Calu3 (cell line): ENCODE measurements at regions not wholly inside any gene's neighbourhood (a gene's known extent, or its start where the extent isn't known, plus 50 kb on each side); places are given as distances from the start of the nearest gene placed in this dataset.

Source experiments
- BruUV-seq: library from RNA; stranded (reverse); fragments of 400-500 nt; replicated peaks from 2 replicates; lab custom pipeline; 2021; lab: Mats Ljungman, UMichigan
- CTCF ChIA-PET: fragments of 300-600 bp; sonication (Branson Sonifier 250); formaldehyde crosslinking; loops from one replicate; lab custom pipeline; 2022; ENCODE audit warnings: antibody characterized with exemption; lab: Charles Lee
- DNase-seq: peaks from one replicate; pipeline ENCODE4 v3.0.0; 2022
- H3K27ac Mint-ChIP-seq: one replicate; pipeline ENCODE4 v1.8.0; 2022; ENCODE audit warnings: mixed read lengths; ENCODE audit not compliant: unreplicated experiment
- H3K27me3 Mint-ChIP-seq: one replicate; pipeline ENCODE4 v1.8.0; 2022; ENCODE audit warnings: mixed read lengths; ENCODE audit not compliant: unreplicated experiment
- H3K36me3 Mint-ChIP-seq: one replicate; pipeline ENCODE4 v1.8.0; 2022; ENCODE audit warnings: mild to moderate bottlenecking, moderate library complexity, mixed read lengths; ENCODE audit not compliant: insufficient read depth, unreplicated experiment
- H3K4me1 Mint-ChIP-seq: one replicate; pipeline ENCODE4 v1.8.0; 2022; ENCODE audit warnings: mild to moderate bottlenecking, low read depth, mixed read lengths; ENCODE audit not compliant: unreplicated experiment
- H3K4me3 Mint-ChIP-seq: one replicate; pipeline ENCODE4 v1.8.0; 2022; ENCODE audit warnings: mild to moderate bottlenecking, low read depth, moderate library complexity, mixed read lengths; ENCODE audit not compliant: unreplicated experiment
- H3K9me3 Mint-ChIP-seq: one replicate; pipeline ENCODE4 v1.8.0; 2022; ENCODE audit warnings: low read depth, mixed read lengths; ENCODE audit not compliant: unreplicated experiment
- CTCF ChIP-seq: fragments of 200-600 bp; IDR thresholded peaks from one replicate; pipeline ENCODE4 v1.8.0; 2022; ENCODE audit warnings: antibody characterized with exemption; ENCODE audit not compliant: unreplicated experiment
- intact Hi-C: fragments of 100-400 bp; cut with micrococcal nuclease; formaldehyde crosslinking; loops from one replicate; pipeline ENCODE4 v1.10.0; 2022; ENCODE audit not compliant: unreplicated experiment

- DNase-seq = no peak
- Mint-ChIP-seq H3K27me3 (no peaks in the 10 kb centered on the region), H3K36me3 (no peaks in the 10 kb centered on the region), H3K9me3 (no peaks in the 10 kb centered on the region), H3K4me1 (no peaks in the 10 kb centered on the region), H3K4me3 (no peak overlapping the region), H3K27ac (no peak overlapping the region)
- no peak for TF ChIP-seq CTCF
- CTCF ChIA-PET = no interaction called here
- intact Hi-C loops = no loop called here
- no TSS peak for BruUV-seq
These were observed 102.4 kb upstream of the RASGRP1 start for GRCh38 chr15:38666865-38667510.

- Mint-ChIP-seq H3K27ac (no peak overlapping the region), H3K4me1 (peaks cover 2% of the 10 kb centered on the region), H3K9me3 (no peaks in the 10 kb centered on the region), H3K27me3 (no peaks in the 10 kb centered on the region), H3K36me3 (no peaks in the 10 kb centered on the region), H3K4me3 (no peak overlapping the region)
- no TSS peak for BruUV-seq
- TF ChIP-seq CTCF = no peak
- CTCF ChIA-PET = no interaction called here
- intact Hi-C loops = no loop called here
- DNase-seq = no peak
These were observed 103.6 kb upstream of the RASGRP1 start for GRCh38 chr15:38667890-38668850.

GRCh38 chr15:38668898-38669391, 104.3 kb upstream of the RASGRP1 start:
- TF ChIP-seq CTCF = no peak
- Mint-ChIP-seq H3K27ac (no peak overlapping the region), H3K4me1 (peaks cover 8% of the 10 kb centered on the region), H3K27me3 (no peaks in the 10 kb centered on the region), H3K36me3 (no peaks in the 10 kb centered on the region), H3K4me3 (no peak overlapping the region), H3K9me3 (no peaks in the 10 kb centered on the region)
- no TSS peak for BruUV-seq
- CTCF ChIA-PET = no interaction called here
- DNase-seq = no peak
- intact Hi-C loops = no loop called here

GRCh38 chr15:38670128-38671005, 105.8 kb upstream of the RASGRP1 start:
- no peaks in the 10 kb centered on the region for H3K27me3 Mint-ChIP-seq
- H3K9me3 Mint-ChIP-seq = no peaks in the 10 kb centered on the region
- TF ChIP-seq CTCF = no peak
- no peak overlapping the region for H3K27ac Mint-ChIP-seq
- no peak overlapping the region for H3K4me3 Mint-ChIP-seq
- CTCF ChIA-PET = no interaction called here
- BruUV-seq = no TSS peak
- peaks cover 8% of the 10 kb centered on the region for H3K4me1 Mint-ChIP-seq
- intact Hi-C loops = no loop called here
- no peaks in the 10 kb centered on the region for H3K36me3 Mint-ChIP-seq
- no peak for DNase-seq
